OCI-LY7 (cell line): ENCODE measurements at regions not wholly inside any gene's neighbourhood (a gene's known extent, or its start where the extent isn't known, plus 50 kb on each side); places are given as distances from the start of the nearest gene placed in this dataset.

Experiments
- EZH2phosphoT487 ChIP-seq: fragments of 200-600 bp; sonication (generic); IDR thresholded peaks from 2 replicates; pipeline ENCODE4 v1.6.1; 2018; ENCODE audit warnings: low read depth, borderline replicate concordance, mild to moderate bottlenecking, mixed run types, antibody characterized with exemption, low read length, moderate library complexity, mixed read lengths
- TF ChIP-seq, protein P1 (sequence below): fragments of 200-600 bp; sonication (generic); conservative IDR thresholded peaks from 2 replicates; pipeline ENCODE4 v1.5.1; 2014; ENCODE audit warnings: mild to moderate bottlenecking, antibody characterized with exemption, low read length, moderate library complexity, mixed read lengths

GRCh38 chr7:52668435-52668834 lies 367.0 kb upstream of the POM121L12 start:
- TF ChIP-seq, protein P1, sequence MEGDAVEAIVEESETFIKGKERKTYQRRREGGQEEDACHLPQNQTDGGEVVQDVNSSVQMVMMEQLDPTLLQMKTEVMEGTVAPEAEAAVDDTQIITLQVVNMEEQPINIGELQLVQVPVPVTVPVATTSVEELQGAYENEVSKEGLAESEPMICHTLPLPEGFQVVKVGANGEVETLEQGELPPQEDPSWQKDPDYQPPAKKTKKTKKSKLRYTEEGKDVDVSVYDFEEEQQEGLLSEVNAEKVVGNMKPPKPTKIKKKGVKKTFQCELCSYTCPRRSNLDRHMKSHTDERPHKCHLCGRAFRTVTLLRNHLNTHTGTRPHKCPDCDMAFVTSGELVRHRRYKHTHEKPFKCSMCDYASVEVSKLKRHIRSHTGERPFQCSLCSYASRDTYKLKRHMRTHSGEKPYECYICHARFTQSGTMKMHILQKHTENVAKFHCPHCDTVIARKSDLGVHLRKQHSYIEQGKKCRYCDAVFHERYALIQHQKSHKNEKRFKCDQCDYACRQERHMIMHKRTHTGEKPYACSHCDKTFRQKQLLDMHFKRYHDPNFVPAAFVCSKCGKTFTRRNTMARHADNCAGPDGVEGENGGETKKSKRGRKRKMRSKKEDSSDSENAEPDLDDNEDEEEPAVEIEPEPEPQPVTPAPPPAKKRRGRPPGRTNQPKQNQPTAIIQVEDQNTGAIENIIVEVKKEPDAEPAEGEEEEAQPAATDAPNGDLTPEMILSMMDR, result no peak
- TF ChIP-seq EZH2phosphoT487, result no peak
